GM18505 (cell line): ENCODE measurements at regions not wholly inside any gene's neighbourhood (a gene's known extent, or its start where the extent isn't known, plus 50 kb on each side); places are given as distances from the start of the nearest gene placed in this dataset.

Source experiments
- ATAC-seq: cut with Tn5 transposase; IDR thresholded peaks from one replicate; pipeline ENCODE4 v1.9.1; 2021; ENCODE audit not compliant: unreplicated experiment
- POLR2A ChIP-seq: IDR thresholded peaks from 4 replicates; pipeline ENCODE4 v1.6.1; 2011; ENCODE audit warnings: borderline replicate concordance; ENCODE audit not compliant: insufficient read depth, insufficient read length; ENCODE audit errors: extremely low read depth

- ATAC-seq: no peak
- TF ChIP-seq POLR2A: no peak
These were observed 133.1 kb upstream of the PCSK2 start for GRCh38 chr20:17093782-17094181.

GRCh38 chr20:17097603-17098002 lies 129.2 kb upstream of the PCSK2 start:
- ATAC-seq: no peak
- no peak for TF ChIP-seq POLR2A

- ATAC-seq: no peak
These were observed 126.3 kb upstream of the PCSK2 start for GRCh38 chr20:17100506-17100905.

GRCh38 chr20:17107127-17107526 lies 119.7 kb upstream of the PCSK2 start:
- ATAC-seq: no peak

More at GRCh38 chr20:17100506-17100905, 126.3 kb upstream of the PCSK2 start:
- TF ChIP-seq POLR2A: no peak

GRCh38 chr20:17108896-17109295 lies 117.9 kb upstream of the PCSK2 start:
- TF ChIP-seq POLR2A: no peak
- no peak for ATAC-seq

More at GRCh38 chr20:17107127-17107526, 119.7 kb upstream of the PCSK2 start:
- TF ChIP-seq POLR2A: no peak

- ATAC-seq: no peak
- no peak for TF ChIP-seq POLR2A
These were observed 117.5 kb upstream of the PCSK2 start for GRCh38 chr20:17109307-17109706.

GRCh38 chr20:17128206-17128605 lies 98.6 kb upstream of the PCSK2 start:
- no peak for ATAC-seq
- no peak for TF ChIP-seq POLR2A

- no peak for TF ChIP-seq POLR2A
- ATAC-seq: no peak
These were observed 97.8 kb upstream of the PCSK2 start for GRCh38 chr20:17129089-17129488.

GRCh38 chr20:17137692-17138091 lies 89.1 kb upstream of the PCSK2 start:
- ATAC-seq: no peak
- no peak for TF ChIP-seq POLR2A

- TF ChIP-seq POLR2A: no peak
- no peak for ATAC-seq
These were observed 88.6 kb upstream of the PCSK2 start for GRCh38 chr20:17138237-17138636.

- ATAC-seq: no peak
- TF ChIP-seq POLR2A: no peak
These were observed 85.9 kb upstream of the PCSK2 start for GRCh38 chr20:17140894-17141293.

GRCh38 chr20:17141568-17141967 lies 85.3 kb upstream of the PCSK2 start:
- TF ChIP-seq POLR2A: no peak
- no peak for ATAC-seq

- ATAC-seq: no peak
- TF ChIP-seq POLR2A: no peak
These were observed 84.2 kb upstream of the PCSK2 start for GRCh38 chr20:17142666-17143065.

- no peak for ATAC-seq
- no peak for TF ChIP-seq POLR2A
These were observed 76.0 kb upstream of the PCSK2 start for GRCh38 chr20:17150858-17151257.

- ATAC-seq: no peak
- no peak for TF ChIP-seq POLR2A
These were observed 71.4 kb upstream of the PCSK2 start for GRCh38 chr20:17155401-17155800.
